HG03060 (cell line): ENCODE measurements at regions not wholly inside any gene's neighbourhood (a gene's known extent, or its start where the extent isn't known, plus 50 kb on each side); places are given as distances from the start of the nearest gene placed in this dataset.
"Not testable (repeated sequence)": the region's sequence is repeated elsewhere in the genome, so short reads cannot be mapped to it uniquely, and the experiment has no call there.

ENCODE experiments used
- ATAC-seq: cut with Tn5 transposase; IDR thresholded peaks from one replicate; pipeline ENCODE4 v1.9.1; 2021; ENCODE audit warnings: low read depth, moderate number of reproducible peaks; ENCODE audit not compliant: unreplicated experiment

DNA sequence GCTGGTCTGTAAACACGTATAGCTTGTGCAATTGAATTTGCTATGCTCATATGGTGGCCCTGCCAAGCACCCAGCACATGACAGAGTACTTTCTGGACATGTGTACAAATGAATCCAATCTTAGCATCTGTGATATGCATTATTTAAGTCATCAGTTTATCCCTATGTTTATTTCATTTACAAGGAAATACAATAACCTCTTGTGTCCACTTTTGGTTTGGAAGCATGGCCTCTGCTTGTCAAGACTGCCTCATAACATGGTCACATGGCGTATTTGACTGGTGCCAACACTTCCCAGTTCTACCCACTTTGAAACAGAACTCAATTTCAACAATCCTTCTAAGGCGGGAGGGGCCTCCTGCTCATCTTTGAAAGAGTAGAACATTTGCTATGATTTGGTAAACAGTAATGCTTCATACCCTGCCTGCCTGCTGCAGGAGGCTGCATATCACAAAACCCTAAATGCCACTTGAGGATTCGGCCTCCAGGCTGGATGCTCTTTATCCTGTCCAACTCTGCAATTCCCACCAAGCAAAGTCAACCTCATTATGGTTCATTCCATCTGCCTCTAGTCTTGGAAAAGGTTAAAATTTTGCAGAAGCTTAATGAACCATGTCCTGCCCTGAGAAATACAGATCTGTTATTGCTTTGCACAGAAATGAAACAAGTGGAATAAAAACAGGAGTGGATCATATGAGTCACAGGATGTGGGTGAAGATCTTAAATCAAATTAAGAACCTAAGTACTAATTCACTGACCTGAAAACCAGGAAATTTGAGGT is 151.3 kb downstream of the CYSLTR2 start:
- ATAC-seq = no peak

DNA sequence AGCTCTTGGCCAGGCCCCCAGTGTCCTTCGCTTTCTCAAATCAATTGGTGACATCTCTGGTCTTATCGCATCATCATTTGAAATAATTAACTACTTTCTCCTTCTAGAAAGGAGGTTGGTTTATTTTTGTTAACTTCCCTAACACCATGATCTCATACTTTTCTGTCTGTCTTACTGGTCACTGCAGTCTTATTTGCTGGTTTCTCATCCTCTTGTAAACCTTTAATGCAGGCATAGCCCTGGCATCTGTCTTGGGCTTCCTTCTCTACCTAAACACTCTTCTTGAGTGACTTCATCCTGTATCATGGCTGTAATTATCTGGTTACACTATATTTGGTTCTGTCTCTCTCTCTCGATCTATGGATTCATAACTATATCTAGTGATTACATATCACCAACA is 152.8 kb downstream of the CYSLTR2 start:
- no peak for ATAC-seq

GRCh38 chr13:48808683-48809082 is 155.0 kb downstream of the CYSLTR2 start:
- ATAC-seq = no peak

GRCh38 chr13:48810013-48810412 is 156.3 kb downstream of the CYSLTR2 start:
- ATAC-seq = no peak

DNA sequence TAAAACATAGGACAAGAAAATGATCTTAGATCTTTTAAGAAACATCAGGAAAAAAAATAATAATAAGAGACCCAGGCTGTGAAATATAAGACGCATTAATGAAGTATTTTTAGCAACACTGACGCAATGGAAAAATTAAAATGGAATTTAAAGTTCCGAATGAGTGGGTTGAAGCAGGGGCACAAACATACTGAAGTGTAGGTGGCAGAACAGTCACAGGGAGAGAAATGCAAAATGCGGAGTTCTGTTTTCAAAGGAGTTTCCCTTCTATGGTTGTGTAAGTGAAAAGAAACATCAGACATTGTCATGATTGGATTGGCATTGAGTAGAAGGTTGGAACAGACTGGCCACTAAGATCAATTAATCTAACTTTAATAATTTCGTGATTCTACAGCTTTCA is 159.8 kb downstream of the CYSLTR2 start:
- no peak for ATAC-seq

DNA sequence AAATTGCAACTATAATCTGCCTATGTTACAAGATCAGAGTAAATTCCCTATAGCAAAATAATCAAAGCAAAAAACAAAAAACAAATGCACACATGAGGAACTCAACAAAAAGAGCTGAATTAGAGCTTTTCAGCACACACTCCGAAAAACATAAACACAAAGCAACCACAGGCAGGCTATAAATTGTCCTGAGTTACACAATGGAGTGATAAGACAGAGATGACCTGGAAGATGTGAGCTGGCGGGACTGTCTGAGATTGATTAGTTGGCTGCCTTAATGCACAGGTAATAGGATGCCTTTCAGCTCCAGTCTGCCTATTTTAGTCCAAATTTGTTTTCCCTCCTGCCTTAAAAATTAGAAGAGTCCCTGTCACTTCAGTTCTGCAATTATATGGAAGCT is 159.0 kb upstream of the FNDC3A start:
- ATAC-seq = no peak

- ATAC-seq = no peak
Measured at GRCh38 chr13:48817166-48817802, 158.4 kb upstream of the FNDC3A start.

DNA sequence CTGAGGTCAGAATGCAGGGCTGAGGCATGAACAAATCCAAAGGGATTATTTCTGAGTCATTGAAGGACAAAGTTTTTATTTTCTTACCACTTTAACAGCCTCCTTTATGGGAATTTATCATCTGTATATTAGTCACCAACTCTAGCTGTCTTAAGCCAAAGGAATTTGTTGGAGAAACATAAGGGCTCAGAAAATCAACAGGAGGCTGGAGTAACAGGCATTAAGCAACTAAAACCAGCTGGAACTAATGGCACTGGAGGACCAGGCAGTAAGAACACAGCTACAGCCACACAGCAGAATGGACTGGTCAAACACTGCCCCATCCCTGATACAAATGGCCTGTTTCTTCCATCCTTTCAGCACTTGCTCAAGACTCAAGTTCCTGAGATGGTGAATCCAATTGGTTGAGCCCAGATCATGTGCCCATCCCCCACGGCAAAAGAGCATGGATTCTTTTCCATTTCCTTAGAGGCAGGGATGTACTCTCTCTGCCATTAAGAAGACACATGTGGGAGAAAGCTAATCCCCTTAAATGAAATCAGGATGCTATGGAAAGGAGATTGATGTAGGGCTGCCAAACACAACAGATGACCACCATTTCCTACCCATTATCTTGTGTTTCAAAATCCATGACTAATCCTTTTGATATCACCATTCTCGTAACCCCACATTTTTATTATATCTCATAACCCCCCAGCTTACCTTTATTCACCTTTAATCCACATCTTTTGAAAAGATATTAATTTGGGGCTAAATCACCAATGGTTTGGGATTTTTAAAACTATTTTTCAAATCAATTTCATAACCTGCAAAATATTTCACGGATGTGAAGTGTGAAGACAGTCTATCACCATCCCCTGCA is 157.0 kb upstream of the FNDC3A start:
- no peak for ATAC-seq

DNA sequence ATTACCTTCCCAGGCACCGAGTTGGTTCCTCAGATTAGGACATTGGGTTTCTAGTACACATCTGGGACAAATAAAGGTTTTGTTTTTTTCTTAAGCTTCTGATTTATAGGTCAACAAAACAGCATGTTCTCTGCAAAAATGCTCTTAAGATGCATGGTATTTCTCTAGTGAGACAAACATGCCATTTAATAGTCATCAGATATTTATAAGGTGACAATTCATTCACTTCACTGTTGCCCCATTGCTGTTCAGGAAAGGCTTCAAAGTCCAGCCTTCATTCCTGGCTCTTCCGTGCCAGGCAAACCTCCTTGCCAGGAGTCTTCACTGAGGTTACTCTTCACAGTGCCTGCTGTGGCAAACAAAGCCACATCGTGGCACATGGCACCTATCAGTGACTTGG is 156.3 kb upstream of the FNDC3A start:
- ATAC-seq = no peak

DNA sequence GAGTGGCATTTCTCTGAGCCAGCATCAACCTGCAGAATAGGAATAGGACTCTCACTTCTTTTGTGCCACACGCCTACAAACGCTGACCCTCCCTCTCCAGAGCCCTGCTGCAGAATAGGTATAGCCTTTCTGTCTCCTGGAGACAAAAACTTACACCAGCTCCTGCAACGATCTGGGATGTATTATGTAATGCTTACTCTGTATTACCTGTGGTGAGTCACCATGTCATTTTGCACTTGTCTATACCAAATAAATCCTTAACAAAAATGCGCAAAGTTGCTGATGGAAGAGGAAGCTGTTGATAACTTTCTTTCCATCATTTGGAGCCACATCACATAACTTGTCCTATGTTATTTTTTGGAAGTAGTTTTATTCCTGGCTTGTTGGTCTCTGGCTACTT is 155.8 kb upstream of the FNDC3A start:
- no peak for ATAC-seq

GRCh38 chr13:48823526-48823925 is 152.2 kb upstream of the FNDC3A start:
- ATAC-seq = not testable (repeated sequence)

- no peak for ATAC-seq
Measured at GRCh38 chr13:48826039-48826438, 149.7 kb upstream of the FNDC3A start.

GRCh38 chr13:48826922-48827454 is 148.7 kb upstream of the FNDC3A start:
- ATAC-seq = not testable (repeated sequence)

DNA sequence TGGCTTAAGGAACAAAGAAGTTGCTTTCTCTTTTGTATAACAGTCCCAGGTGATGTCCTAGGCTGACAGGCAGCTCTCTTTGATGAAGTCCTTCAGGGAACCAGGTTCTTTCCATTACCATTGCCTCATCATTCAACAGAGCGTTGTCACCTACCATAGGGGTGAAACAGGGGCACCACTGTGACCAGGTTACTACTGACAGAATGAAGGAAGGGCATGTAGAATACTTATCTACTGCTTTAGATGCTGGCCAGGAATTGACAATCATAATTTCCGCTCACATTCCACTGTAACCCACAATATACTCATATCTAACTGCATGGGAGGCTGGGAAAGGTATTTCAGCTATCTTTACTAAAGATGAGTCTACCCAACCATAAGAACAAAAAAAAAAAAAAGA is 148.0 kb upstream of the FNDC3A start:
- ATAC-seq = no peak

DNA sequence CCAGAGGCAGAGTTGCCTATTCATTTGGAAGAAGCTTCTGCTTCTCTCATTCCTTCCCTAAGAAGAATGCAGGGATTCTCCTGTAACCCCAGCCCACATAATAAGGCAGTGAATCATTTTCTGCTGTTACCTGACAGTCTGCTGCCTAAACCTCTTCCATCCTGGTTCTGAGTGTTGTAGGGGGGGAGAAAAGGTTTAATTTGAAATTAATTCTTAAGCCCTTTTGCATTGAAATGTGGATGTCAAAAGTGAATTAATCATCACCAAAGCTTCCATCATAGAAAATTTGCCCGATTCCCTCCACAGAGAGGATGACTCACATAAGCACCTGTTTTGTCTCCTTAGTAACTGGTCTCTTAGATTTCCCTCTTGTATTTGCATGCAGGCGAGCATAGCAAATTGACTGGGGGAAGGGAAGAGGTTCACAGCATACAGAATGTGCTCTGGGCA is 146.7 kb upstream of the FNDC3A start:
- ATAC-seq = no peak

DNA sequence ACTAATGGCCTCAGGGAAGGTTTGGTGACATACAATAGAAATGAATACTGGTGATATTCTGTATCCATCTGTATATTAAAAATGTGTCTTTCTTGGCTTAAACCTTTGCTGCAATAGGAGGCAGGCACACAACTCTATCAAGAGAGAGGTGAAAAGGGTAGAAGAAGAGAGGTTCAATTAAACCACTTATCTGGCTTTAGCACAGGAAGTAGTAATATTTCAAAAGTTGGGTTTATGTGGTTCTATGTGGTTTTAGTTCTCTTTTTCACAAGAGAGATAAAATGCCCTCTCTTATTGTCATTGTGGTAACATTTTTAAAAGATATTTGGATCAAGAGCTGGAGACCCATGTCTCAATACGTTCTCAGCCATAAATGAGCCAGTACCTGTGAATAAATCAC is 146.2 kb upstream of the FNDC3A start:
- ATAC-seq = no peak

- no peak for ATAC-seq
Measured at GRCh38 chr13:48831248-48831647, 144.5 kb upstream of the FNDC3A start.

DNA sequence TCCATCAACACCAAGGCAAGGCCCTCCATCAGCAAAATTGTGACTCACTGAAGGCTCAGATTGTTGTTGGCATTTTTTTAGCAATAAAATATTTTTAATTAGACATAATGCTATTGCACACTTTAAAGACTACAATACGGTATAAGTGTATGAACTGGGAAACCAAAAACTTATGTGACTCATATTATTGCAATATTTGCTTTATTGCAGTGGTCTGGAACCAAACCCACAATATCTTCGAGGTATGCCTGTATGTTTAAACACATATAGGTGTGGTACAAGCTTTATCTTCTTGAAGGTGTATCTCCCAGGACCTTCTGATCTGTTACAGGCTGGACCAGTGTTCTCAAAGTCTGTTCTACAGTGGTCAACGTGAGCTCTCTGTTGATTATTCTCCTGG is 142.3 kb upstream of the FNDC3A start:
- ATAC-seq = no peak

GRCh38 chr13:48835326-48835725 is 140.4 kb upstream of the FNDC3A start:
- ATAC-seq = not testable (repeated sequence)

DNA sequence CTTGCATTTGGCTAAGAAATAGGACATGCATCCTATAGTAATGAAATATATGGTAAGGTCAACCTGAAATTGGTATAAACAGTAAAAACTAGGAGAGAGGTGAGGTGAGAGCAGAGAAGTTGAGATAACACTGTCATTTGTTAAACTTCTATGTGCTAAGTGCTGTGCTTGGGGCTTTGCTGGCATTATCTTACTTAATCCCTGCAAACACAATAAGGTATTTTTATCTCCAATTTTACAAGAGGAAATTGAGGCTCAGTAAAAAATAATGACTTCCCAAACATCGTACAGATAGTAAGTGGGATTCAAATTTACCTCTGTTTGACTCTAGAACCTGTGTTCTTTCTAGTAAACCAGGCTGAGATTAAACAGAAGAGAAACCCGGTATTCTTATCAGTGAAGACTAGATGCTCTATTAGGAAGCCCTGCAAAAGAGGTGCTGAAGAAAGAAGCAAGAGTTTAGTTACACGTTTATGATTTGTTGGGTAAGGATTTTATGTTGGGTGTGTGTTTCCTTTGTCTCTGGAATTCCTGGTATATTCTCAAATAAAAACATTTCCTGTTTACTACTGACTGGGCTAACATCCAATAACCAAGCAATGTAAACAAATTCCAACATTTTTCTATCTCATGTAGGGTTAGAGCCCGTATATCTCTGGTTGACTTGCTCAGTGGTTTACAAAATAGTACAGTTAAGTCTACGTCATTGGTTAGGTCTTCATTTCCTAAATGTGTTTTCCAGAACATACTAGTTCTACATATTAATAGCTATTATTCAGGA is 137.3 kb upstream of the FNDC3A start:
- ATAC-seq = no peak
